ENCODE measurements at regions not wholly inside any gene's neighbourhood (a gene's known extent, or its start where the extent isn't known, plus 50 kb on each side); places are given as distances from the start of the nearest gene placed in this dataset.

DNA sequence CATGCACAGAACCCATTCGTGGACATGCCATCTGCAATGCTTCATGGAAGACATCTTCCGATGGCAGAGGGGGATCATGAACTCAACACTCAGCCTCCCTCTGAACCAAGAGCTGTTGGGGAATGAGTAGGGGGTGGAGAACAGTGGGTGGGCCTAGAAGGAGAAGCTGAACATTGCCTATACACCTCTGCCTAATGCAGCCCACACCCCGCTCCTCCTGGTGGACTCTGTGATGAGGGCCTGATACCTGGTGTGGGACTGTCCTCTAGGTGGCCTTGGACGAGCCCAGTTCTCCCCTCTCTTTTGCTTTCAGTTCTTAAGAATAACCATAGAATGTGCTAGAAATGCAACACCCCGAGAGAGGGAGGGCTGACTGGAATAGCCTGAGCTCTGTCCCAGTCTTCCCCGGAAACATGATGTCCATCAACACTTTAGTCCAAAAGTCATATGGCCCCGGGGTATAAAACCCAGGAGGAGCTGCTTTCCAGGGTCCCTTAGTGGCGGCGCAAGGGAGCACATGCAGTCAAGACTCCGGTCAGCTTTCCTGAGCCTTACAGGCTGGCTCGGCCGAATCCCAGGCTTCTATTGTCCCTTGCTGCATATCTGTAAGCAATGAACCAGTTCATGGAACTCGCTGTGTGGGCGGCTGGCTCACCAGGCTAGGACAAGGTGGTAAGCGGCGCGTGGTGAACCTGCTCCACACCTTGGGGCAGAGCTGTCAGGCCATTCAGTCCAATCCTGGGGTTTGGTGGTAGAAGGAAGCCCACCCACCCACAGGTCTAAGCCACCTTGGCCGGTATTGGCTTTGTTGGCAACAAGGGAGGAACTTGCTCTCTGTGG, 216.9 kb downstream of the CTTN start:
- Mint-ChIP-seq H3K27me3 (peaks cover 6 to 10% of the 10 kb centered on the region in 2 donors), H3K36me3 (no peaks in the 10 kb centered on the region), H3K4me3 (no peak overlapping the region), H3K4me1 (ENCODE audit: low read depth in 2 of 2) (peaks cover 0 to 2% of the 10 kb centered on the region in 2 donors), H3K27ac (no peak overlapping the region), H3K9me3 (no peaks in the 10 kb centered on the region)
- ATAC-seq = no peak
- DNase-seq (ENCODE audit: low spot score) = no peak

DNA sequence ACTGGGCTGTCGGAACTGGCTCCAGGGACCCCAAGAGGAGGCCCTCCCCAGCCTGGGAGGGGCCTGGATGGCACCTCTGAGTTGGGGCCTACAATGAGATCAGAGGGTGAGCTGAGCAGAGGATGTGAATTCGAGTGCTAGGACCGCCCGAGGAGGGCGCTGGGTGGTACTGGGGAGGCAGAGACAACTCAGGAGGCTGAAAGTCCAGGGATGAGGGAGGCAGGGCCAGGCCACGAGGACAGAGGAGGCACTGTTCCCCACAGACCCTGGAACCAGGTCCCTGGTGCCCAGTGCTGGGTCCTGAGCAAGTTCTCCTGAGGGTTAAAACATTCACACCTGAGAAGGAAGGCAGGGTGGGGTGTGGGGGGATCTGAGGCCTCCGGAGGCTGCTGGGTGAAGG, 218.0 kb downstream of the CTTN start:
- no peaks in the 10 kb centered on the region for H3K36me3 Mint-ChIP-seq
- peaks cover 6 to 10% of the 10 kb centered on the region in 2 donors for H3K27me3 Mint-ChIP-seq
- DNase-seq (ENCODE audit: low spot score) (no peak), ATAC-seq (no peak)
- H3K4me3 Mint-ChIP-seq = no peak overlapping the region
- H3K4me1 Mint-ChIP-seq (ENCODE audit: low read depth in 2 of 2) = peaks cover 0 to 1% of the 10 kb centered on the region in 2 donors
- no peaks in the 10 kb centered on the region for H3K9me3 Mint-ChIP-seq
- H3K27ac Mint-ChIP-seq = no peak overlapping the region

DNA sequence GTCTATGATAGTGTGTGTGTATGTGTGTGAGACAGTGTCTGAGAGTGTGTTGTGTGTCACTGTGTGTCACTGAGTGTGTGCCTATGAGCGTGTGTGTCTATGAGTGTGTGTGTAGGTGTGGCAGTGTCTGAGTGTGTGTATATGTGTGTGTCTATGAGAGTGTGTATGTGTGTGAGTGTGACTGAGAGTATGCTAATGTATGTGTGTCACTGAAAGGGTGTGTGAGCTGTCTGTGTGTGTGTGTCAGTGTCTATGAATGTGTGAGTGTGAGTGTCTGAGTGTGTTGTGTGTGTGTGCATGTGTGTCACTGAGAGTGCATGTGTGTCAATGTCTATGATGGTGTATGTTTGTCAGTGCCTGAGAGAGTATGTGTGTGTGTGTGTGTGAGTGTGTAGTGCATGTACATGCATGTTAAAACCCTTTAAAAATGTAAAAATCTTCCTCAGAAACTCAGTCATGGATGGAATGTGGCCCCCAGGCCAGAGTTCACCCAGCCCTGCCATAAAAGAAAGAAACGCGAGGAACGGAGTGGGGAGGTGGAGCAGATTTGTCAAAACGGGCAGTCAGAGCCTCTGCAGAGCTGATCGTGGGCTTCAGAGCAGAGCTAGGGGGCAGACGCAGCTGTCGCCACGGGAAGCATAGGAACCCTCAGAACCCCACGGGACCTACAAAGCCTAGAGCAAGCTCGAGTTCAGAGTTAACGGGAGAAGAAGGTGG, 218.8 kb downstream of the CTTN start:
- no peak overlapping the region for H3K4me3 Mint-ChIP-seq
- ATAC-seq = no peak
- H3K9me3 Mint-ChIP-seq = no peaks in the 10 kb centered on the region
- no peak overlapping the region for H3K27ac Mint-ChIP-seq
- H3K36me3 Mint-ChIP-seq = no peaks in the 10 kb centered on the region
- DNase-seq (ENCODE audit: low spot score) = no peak
- peaks cover 6 to 8% of the 10 kb centered on the region in 2 donors for H3K27me3 Mint-ChIP-seq
- no peaks in the 10 kb centered on the region for H3K4me1 Mint-ChIP-seq (ENCODE audit: low read depth in 2 of 2)

DNA sequence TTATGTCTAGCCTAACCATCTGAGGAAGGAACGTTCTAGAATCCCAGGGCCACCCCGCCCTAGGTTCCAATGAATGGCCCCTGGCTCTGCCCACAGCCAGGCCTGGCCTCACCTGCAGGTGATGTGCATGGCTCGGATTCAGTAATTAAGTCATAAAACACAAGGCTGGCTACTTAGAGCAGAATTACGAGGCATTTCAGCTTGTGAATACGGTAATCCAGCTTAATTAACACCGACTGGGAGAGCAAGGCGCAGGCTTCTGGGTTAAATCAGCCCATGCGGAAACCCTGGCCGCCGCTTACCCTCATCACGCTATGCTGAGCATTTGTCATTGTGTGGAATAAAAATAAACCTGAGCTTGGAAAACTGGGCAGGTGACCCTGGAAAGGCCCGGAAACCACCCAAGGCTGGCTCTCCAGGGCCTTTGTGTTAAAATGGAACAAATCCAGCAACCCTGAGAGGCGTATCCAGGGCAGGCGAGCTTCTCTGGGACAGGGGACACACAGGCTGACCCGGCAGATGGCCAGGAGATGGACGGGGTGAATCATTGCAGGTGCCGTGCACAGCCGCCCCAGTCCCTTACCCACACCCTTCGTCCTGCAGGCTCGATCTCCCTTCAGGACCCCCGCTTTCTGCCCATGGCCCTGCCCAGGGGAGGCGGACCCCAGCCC, 220.2 kb downstream of the CTTN start:
- DNase-seq (ENCODE audit: low spot score) = no peak
- Mint-ChIP-seq H3K36me3 (no peaks in the 10 kb centered on the region), H3K4me3 (no peak overlapping the region), H3K27me3 (peaks cover 0 to 3% of the 10 kb centered on the region in 2 donors), H3K27ac (no peak overlapping the region), H3K4me1 (ENCODE audit: low read depth in 2 of 2) (no peaks in the 10 kb centered on the region), H3K9me3 (no peaks in the 10 kb centered on the region)
- no peak for ATAC-seq

DNA sequence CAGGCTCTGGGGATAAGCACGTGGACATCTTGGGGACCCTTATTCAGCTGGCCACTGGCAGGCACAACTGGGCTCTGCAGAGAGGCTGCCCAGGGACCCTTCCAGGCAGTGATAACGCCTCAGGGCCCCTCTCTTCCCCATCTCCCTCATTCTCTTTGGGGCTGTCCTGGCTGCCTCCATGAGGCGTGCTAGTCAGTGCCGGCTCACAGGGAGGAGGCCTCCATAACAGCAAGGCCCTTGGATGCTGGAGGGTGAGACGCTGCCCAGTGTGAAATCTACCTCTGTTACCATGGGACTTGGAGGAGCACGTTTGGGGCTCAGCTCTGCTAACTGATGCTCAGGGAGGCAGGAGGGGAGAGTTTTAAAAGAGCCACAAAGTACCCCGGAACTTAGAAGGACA, 221.3 kb downstream of the CTTN start:
- ATAC-seq = no peak
- H3K4me3 Mint-ChIP-seq = no peak overlapping the region

DNA sequence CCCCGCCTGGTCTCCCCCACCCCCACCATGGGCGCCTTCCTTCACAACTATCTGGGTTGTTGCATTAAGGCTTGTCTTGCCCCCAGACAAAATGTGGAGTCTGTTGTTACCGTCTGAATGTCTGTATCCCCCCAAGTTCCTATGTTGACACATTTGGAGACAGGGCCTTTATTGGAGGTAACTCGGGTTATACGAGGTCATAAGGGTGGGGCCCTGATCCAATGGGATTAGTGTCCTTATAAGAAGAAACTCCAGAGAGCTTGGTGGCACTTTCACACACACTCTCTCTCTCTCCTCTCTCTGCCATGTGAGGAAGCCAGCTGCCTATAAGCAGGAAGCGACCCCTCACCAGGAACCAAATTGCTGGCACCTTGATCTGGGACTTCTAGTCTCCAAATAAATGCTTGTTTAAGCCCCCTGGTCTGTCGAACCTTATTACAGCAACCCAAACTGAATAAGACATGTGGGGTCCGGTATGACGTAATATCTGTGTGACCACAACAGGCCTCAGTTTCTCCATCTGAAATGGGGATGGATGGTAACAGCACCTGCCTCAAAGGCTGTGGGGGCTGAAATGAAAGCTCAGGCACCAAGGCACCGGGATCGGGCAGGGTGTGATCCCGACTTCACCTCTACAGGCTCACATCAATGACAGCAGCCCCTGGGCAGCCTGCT, 222.3 kb downstream of the CTTN start:
- DNase-seq (ENCODE audit: low spot score) (no peak), ATAC-seq (no peak)
- Mint-ChIP-seq H3K27me3 (no peaks in the 10 kb centered on the region), H3K4me3 (no peak overlapping the region), H3K36me3 (no peaks in the 10 kb centered on the region), H3K9me3 (no peaks in the 10 kb centered on the region), H3K4me1 (ENCODE audit: low read depth in 2 of 2) (no peaks in the 10 kb centered on the region), H3K27ac (no peak overlapping the region)

More for the DNA sequence above, 221.3 kb downstream of the CTTN start:
- peaks cover 0 to 2% of the 10 kb centered on the region in 2 donors for H3K27me3 Mint-ChIP-seq
- no peaks in the 10 kb centered on the region for H3K36me3 Mint-ChIP-seq
- H3K27ac Mint-ChIP-seq = no peak overlapping the region
- no peak for DNase-seq (ENCODE audit: low spot score)
- H3K4me1 Mint-ChIP-seq (ENCODE audit: low read depth in 2 of 2) = no peaks in the 10 kb centered on the region
- no peaks in the 10 kb centered on the region for H3K9me3 Mint-ChIP-seq

DNA sequence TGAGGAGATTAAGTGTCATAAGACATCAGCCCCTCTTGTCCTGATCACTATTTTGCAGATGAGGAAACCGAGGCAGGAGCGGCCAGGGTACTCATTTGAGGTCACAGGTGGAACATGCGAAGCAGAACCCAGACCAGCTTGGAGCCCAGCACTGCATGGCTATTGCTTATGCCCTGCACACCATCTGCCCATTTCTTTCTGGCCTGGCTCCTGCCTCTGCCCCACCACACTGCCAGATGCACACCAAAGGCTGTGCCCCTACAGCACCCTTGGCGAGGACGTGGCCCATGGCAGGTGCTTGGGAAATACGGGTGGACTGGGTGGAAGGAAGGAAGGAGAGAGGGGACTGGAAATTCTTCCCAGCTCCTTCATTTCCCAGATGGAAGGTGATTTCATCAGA, 222.9 kb downstream of the CTTN start:
- no peak for DNase-seq (ENCODE audit: low spot score)
- H3K4me3 Mint-ChIP-seq = no peak overlapping the region
- no peak for ATAC-seq
- no peaks in the 10 kb centered on the region for H3K4me1 Mint-ChIP-seq (ENCODE audit: low read depth in 2 of 2)
- no peak overlapping the region for H3K27ac Mint-ChIP-seq
- no peaks in the 10 kb centered on the region for H3K36me3 Mint-ChIP-seq
- no peaks in the 10 kb centered on the region for H3K9me3 Mint-ChIP-seq
- H3K27me3 Mint-ChIP-seq = no peaks in the 10 kb centered on the region

DNA sequence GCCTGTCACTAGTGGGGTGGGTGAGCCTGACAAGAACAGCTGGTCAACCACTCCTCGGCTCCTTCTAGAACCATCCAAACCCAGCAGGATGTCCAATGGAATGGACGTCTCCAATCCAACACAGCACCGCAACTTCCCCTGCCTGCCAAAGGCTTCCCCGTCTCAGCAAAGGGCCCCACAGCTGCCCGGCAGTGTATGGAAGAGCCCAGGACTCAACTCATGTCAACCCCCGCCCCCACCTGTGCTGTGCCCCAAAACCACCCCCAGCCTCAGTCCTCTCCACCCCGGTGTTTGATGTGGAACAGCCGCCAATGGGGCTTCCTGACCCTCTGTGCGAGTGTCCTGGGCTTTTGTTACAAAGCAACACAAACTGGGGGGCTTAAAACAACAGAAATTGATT, 223.8 kb downstream of the CTTN start:
- ATAC-seq (no peak), DNase-seq (ENCODE audit: low spot score) (no peak)
- Mint-ChIP-seq H3K4me1 (ENCODE audit: low read depth in 2 of 2) (no peaks in the 10 kb centered on the region), H3K27me3 (no peaks in the 10 kb centered on the region), H3K4me3 (no peak overlapping the region), H3K9me3 (no peaks in the 10 kb centered on the region), H3K27ac (no peak overlapping the region), H3K36me3 (no peaks in the 10 kb centered on the region)

DNA sequence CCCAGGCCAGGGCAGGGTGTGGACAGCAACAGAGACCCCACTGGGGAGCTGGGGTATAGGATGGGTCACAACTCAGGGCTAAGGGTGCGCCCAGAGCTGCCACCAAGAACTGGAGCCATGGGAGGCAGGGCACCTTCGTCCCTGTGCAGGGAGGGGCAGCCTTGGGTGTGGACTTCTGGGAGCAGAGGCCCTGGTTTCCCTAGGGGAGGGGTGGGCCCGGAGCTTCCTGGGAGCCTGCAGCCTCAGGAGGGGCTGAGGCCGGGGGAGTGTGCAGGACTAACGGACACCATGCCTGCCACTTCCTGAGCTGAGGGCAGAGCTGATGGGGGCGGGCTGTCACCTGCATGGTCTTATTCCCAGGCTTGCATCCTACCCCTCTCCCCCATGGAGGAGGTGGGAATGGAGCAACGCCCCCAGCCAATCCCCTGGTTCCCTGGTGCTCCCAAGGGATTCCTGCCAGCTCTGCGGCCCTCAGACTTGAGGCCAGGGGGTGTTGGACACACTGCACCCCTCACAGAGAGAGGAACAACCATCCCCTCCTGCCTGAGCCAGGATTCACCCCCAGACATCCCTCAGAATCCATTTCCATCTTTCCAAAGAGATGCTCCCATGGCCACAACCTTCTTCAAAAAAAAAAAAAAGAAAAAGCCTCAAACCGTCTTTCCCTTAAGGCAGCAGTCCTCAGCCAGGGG, 225.7 kb downstream of the CTTN start:
- no peaks in the 10 kb centered on the region for H3K36me3 Mint-ChIP-seq
- peaks cover 0 to 2% of the 10 kb centered on the region in 2 donors for H3K27me3 Mint-ChIP-seq
- peaks cover 0 to 2% of the 10 kb centered on the region in 2 donors for H3K4me1 Mint-ChIP-seq (ENCODE audit: low read depth in 2 of 2)
- no peak for DNase-seq (ENCODE audit: low spot score)
- H3K4me3 Mint-ChIP-seq = no peak overlapping the region
- no peak overlapping the region for H3K27ac Mint-ChIP-seq
- no peak for ATAC-seq
- no peaks in the 10 kb centered on the region for H3K9me3 Mint-ChIP-seq

DNA sequence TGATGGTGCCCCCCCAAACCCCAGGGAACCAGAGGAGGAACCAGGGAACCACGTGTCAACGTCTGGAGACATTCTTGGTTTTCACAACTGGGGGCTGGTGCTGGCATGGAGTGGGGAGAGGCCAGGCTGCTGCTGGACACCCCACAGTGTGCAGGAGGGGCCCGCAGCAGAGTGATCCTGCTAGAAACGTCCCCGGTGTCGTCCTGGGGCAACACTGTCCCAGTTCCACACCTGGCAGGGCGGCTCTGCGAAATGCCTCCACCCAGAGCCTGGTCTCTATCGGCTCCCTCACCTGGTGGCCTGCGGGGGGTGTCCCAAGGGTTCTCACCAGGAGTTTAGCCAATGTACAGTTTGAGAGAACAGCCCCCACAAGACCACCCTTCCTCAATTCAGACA, 226.3 kb downstream of the CTTN start:
- H3K4me1 Mint-ChIP-seq (ENCODE audit: low read depth in 2 of 2) = peaks cover 0 to 2% of the 10 kb centered on the region in 2 donors
- no peaks in the 10 kb centered on the region for H3K9me3 Mint-ChIP-seq
- H3K27me3 Mint-ChIP-seq = peaks cover 0 to 2% of the 10 kb centered on the region in 2 donors
- H3K36me3 Mint-ChIP-seq = no peaks in the 10 kb centered on the region
- ATAC-seq (no peak), DNase-seq (ENCODE audit: low spot score) (no peak)
- H3K27ac Mint-ChIP-seq = no peak overlapping the region
- no peak overlapping the region for H3K4me3 Mint-ChIP-seq

DNA sequence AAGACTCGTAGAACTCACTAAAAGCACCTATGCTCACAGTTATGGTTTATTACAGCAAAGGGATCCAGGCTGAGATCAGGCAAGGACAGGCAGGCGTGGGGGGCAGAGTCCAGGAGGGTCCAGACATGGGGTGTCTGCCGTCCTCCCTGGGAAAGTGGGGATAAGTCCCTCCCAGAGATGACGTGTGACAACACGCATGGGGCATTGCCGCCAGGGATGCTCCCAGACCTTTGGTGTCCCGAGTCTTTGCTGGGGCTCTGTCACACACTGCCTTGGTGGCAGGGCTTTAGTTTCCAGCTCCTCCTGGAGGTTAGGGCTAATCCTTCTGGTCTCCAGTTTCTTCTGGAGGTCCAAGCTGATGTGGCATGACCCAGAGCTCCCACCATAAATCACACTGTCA, 226.7 kb downstream of the CTTN start:
- peaks cover 0 to 2% of the 10 kb centered on the region in 2 donors for H3K27me3 Mint-ChIP-seq
- DNase-seq (ENCODE audit: low spot score) (no peak), ATAC-seq (no peak)
- no peak overlapping the region for H3K27ac Mint-ChIP-seq
- H3K4me1 Mint-ChIP-seq (ENCODE audit: low read depth in 2 of 2) = peaks cover 0 to 2% of the 10 kb centered on the region in 2 donors
- H3K9me3 Mint-ChIP-seq = no peaks in the 10 kb centered on the region
- no peak overlapping the region for H3K4me3 Mint-ChIP-seq
- H3K36me3 Mint-ChIP-seq = no peaks in the 10 kb centered on the region

DNA sequence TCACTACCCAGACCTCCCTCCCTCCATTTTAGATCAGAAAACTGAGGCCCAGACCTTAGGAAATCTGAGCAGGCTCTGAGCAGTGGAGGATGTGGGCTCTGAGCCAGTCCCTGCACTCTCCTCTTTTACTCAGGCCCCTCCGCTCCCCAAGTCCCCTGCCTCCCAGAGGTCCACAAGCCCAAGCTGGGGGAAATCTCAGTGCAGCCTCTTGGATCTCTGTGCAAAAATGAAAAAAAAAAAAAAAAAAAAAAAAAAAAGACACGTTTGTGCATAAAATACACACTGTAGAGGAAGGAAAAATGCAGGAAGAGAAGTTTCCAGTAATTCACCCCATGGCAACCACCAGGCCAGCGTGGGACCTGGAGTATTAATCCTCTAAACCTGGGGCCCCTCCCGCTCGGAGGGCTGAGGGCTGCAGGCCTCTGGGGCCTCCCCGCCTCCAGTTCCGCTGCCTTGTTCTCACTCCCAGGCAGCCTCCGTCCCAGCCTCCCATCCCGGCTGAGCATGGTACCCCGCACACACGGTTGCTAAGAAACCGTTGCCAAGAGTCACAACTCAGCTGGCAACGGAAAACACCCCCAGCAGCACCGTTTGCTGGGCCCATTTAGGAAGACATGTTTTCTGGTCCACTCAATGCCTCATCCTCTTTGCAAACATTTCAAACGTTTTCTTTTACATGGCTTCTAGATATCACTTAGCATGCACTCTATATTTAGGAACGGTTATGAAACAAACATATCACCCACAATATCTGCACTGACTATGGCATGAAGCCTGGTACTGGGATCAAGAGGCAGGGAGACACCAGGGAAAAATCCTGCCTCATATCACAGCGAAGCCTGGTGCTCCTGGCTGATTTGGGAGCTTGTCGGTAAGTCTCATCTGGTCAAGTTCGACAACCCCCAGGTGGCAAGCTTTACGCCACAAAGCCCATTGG, 227.5 kb downstream of the CTTN start:
- ATAC-seq (no peak), DNase-seq (ENCODE audit: low spot score) (no peak)
- Mint-ChIP-seq H3K27ac (no peak overlapping the region), H3K4me1 (ENCODE audit: low read depth in 2 of 2) (peaks cover 0 to 2% of the 10 kb centered on the region in 2 donors), H3K36me3 (no peaks in the 10 kb centered on the region), H3K9me3 (no peaks in the 10 kb centered on the region), H3K27me3 (peaks cover 0 to 2% of the 10 kb centered on the region in 2 donors), H3K4me3 (no peak overlapping the region)

Data from natural killer cell treated with Interleukin-12 subunit alpha and Interleukin-12 subunit beta and Interleukin-15 and Interleukin-18, amount 100 ng/mL, for 72 hours (primary cell).